Spleen (tissue), 7 donors: ENCODE measurements at regions not wholly inside any gene's neighbourhood (a gene's known extent, or its start where the extent isn't known, plus 50 kb on each side); places are given as distances from the start of the nearest gene placed in this dataset.
"Not testable (repeated sequence)": the region's sequence is repeated elsewhere in the genome, so short reads cannot be mapped to it uniquely, and the experiment has no call there.

Experiments
- POLR2A ChIP-seq, 3 donors: fragments of 450-650 bp; IDR thresholded peaks; one replicate each; pipeline ENCODE4 v1.5.1; 2017; ENCODE audit warnings: antibody characterized with exemption in 3 of 3, mild to moderate bottlenecking in 1 of 3
- POLR2AphosphoS5 ChIP-seq, 3 donors: sonication (generic); formaldehyde crosslinking; IDR thresholded peaks; one replicate each; pipeline ENCODE4 v1.5.1; 2017; ENCODE audit warnings: antibody characterized with exemption in 3 of 3
- TF ChIP-seq, protein P1 (sequence below), 11 experiments: fragments of 200-600 bp in 7 of 11; fragments of 450-650 bp in 4 of 11; sonication (generic) in 4 of 11; IDR thresholded peaks in 8 of 11; conservative IDR thresholded peaks in 3 of 11; 1 replicate in 7 of 11; 2 replicates in 4 of 11; pipeline versions ENCODE4 v1.4.0 to v1.8.0; 2016 to 2021; ENCODE audit warnings: antibody characterized with exemption in 11 of 11, inconsistent platforms in 4 of 11, mild to moderate bottlenecking in 1 of 11
- donor health status: DM: no; HTN: no; CAD: no; lungs with moderate emphysema.
- donor health status: DM: no; HTN: no; CAD: no.
- donor health status: DM: no; HTN: no; CAD: no.

DNA sequence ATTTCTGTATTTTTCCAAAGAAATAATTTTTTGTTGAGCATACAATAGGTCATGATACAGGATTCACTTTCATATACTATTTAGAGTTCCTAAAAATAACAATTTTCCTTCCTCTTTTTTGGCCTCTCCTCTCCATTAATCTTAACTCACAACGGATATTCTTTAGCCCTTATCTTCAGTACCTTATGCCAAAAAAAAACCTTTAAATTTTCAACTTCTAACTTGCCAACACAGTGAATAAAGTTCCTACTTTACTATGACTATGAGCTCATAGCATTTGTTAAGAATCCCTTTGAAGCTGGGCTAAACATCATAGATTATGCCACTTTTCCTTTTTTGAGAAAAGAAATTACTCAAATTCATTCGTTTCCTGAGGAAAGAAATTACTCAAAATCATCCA lies 1095.5 kb downstream of the EPHA3 start:
- TF ChIP-seq, protein P1, sequence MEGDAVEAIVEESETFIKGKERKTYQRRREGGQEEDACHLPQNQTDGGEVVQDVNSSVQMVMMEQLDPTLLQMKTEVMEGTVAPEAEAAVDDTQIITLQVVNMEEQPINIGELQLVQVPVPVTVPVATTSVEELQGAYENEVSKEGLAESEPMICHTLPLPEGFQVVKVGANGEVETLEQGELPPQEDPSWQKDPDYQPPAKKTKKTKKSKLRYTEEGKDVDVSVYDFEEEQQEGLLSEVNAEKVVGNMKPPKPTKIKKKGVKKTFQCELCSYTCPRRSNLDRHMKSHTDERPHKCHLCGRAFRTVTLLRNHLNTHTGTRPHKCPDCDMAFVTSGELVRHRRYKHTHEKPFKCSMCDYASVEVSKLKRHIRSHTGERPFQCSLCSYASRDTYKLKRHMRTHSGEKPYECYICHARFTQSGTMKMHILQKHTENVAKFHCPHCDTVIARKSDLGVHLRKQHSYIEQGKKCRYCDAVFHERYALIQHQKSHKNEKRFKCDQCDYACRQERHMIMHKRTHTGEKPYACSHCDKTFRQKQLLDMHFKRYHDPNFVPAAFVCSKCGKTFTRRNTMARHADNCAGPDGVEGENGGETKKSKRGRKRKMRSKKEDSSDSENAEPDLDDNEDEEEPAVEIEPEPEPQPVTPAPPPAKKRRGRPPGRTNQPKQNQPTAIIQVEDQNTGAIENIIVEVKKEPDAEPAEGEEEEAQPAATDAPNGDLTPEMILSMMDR (IDR thresholded peaks at IDR 0.05 in 8 of 11, conservative IDR thresholded peaks at IDR 0.05 in 3 of 11): not testable (repeated sequence)
- not testable (repeated sequence) for TF ChIP-seq POLR2A, POLR2AphosphoS5 (IDR thresholded peaks at IDR 0.05)
